GM18505 (cell line): ENCODE measurements at regions not wholly inside any gene's neighbourhood (a gene's known extent, or its start where the extent isn't known, plus 50 kb on each side); places are given as distances from the start of the nearest gene placed in this dataset.
"Not testable (repeated sequence)": the region's sequence is repeated elsewhere in the genome, so short reads cannot be mapped to it uniquely, and the experiment has no call there.

ENCODE experiments used
- ATAC-seq: cut with Tn5 transposase; IDR thresholded peaks from one replicate; pipeline ENCODE4 v1.9.1; 2021; ENCODE audit not compliant: unreplicated experiment
- POLR2A ChIP-seq: IDR thresholded peaks from 4 replicates; pipeline ENCODE4 v1.6.1; 2011; ENCODE audit warnings: borderline replicate concordance; ENCODE audit not compliant: insufficient read depth, insufficient read length; ENCODE audit errors: extremely low read depth

DNA sequence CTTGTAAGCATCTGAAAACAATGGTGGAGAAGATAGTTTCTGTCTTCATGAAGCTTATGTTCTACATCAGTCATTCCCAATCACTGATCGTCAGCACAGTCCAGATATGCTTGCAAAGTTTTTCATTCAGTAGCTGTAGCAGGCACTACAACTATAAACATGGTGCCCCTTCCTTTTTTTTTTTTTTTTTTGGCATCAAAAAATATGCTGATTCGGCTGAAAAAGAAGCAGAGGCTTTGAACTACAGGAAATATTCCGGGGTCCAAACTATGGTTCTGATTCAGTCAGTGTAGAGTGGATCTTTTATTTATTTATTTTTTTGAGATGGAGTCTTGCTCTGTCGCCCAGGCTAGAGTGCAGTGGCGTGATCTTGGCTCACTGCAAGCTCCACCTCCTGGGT lies 414.4 kb downstream of the OLFM4 start:
- no peak for ATAC-seq
- TF ChIP-seq POLR2A: no peak

- no peak for TF ChIP-seq POLR2A
- ATAC-seq: no peak
Measured at GRCh38 chr13:53445686-53446085, 417.1 kb downstream of the OLFM4 start.

- TF ChIP-seq POLR2A: no peak
- no peak for ATAC-seq
Measured at GRCh38 chr13:53447456-53447855, 418.8 kb downstream of the OLFM4 start.

DNA sequence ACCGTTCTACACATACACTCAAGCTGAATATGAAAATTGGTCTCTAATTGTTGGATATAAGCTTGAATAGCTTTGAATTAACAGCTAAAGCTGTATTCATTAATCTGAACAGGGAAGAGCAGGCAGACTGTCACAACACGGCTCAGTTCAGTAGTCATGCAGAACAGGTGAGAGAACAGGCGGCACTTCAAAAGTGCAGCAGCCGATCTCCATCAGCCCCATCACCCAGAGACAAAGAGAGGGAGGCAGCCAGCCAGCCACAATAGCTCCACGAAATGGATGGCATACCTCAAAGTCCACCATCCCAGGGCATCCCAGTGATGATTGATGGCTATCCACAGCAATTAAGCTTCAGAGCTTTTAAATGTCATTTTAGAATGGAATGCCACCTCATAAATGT lies 419.2 kb downstream of the OLFM4 start:
- TF ChIP-seq POLR2A: no peak
- ATAC-seq: no peak

- ATAC-seq: not testable (repeated sequence)
Measured at GRCh38 chr13:53452263-53452808, 423.7 kb downstream of the OLFM4 start.

DNA sequence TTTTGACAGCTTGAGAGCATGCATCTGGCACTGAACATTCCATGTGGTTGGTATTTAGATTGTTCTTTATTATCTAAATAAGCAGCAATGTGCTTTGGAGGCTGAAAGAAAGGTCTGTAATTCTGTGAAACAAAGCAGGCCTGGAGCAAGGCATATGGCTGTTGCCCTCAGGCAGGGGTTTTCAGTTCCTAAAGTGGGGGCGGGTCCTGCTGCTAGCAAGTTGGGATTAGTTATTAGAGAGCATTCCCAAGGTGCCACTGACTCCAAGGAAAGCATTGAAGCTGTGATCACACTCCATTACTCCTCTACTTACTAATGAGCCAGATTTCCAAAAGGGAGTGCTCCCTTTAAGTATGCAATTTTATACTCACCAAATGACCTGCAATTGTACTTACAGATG lies 432.2 kb downstream of the OLFM4 start:
- no peak for TF ChIP-seq POLR2A
- ATAC-seq: no peak

GRCh38 chr13:53463106-53463505 lies 434.5 kb downstream of the OLFM4 start:
- ATAC-seq: no peak
- no peak for TF ChIP-seq POLR2A

- TF ChIP-seq POLR2A: no peak
- no peak for ATAC-seq
Measured at GRCh38 chr13:53466576-53466975, 438.0 kb downstream of the OLFM4 start.

DNA sequence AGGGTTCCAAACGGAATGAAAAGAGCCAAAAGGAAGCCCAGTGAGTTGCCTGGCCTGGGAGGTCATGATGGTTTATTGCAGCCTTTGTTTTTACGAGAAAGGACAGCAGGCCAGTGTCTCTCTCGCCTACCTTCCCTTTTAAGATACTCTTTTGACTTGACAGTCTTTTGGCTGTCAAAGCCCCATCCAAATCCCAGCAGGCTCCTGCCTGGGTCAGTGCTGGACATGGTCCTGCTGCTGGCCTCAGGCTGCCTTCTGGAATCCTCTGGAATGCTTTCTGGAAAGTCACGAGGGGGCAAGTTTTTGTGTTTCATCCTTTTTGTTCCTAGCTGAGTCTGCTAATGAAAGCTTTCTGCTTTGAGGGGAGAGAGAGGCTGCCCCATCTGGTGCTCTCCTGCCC lies 444.8 kb downstream of the OLFM4 start:
- no peak for ATAC-seq
- TF ChIP-seq POLR2A: no peak

DNA sequence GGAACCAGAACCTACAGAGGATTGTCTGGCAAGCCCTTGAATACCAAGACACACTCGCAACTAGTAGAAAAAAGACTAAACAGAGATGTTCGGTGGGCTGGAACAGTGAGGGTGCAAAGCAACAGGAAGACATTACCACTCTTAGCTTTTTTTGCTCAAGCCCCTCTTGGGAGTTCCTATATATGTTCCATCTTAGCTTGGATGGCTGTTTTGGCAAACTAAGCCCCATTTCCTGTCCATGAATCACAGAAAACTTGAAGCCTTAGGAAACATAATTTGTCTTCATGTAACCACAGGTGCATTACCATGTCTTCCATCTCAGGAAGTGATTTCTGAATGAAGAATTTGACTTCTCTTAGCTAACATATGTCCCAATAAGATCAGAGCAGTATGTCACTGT lies 446.3 kb downstream of the OLFM4 start:
- no peak for ATAC-seq

GRCh38 chr13:53490752-53491151 lies 462.1 kb downstream of the OLFM4 start:
- ATAC-seq: no peak
- TF ChIP-seq POLR2A: no peak

More for the DNA sequence above, 446.3 kb downstream of the OLFM4 start:
- no peak for TF ChIP-seq POLR2A

DNA sequence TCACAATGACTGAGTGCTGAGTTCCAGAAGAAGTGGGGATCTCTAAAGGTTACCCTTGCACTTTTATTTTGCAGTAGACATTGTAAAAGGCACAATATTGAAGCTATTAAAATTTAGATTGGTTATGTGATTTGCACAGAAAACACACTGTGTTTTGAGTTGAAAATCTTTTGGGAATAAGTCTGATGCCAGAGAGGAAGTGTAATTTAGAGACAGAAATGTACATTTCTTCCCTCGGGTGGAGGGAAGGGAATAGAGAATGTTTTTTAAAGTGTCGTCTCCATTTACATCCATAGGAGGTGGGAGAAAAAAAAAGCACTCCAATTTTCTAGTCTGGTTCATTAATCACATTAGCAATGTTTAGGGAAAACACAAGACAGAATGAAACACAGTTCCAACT lies 465.8 kb downstream of the OLFM4 start:
- TF ChIP-seq POLR2A: no peak
- no peak for ATAC-seq

DNA sequence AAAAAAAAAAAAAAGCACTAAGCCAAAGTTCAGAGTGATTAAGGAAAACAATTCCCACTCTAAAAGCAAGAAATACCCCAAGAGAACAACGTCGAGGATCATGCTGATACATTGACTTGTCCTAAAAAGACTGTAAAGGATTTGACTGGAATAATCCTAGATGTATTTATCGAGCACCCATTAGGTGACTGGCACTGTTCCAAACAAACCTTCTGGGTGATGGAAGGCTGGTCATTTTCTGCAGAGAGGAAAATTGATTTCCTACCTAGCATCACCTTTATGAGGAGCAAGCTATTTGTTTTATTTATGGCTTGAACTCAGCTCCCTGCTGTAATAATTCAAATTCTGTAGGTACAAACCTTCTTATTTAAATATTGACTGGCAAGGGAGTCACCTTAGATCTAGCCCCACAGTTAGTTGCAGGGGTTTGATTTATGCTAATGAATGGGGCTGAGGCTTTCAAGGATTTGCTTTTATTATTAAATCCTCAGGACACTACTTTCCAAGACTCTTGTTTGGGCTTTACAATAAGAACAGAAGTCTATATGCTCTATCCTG lies 471.0 kb downstream of the OLFM4 start:
- ATAC-seq: no peak
- no peak for TF ChIP-seq POLR2A

GRCh38 chr13:53501387-53501786 lies 472.8 kb downstream of the OLFM4 start:
- peak; percentile 68 for ATAC-seq

DNA sequence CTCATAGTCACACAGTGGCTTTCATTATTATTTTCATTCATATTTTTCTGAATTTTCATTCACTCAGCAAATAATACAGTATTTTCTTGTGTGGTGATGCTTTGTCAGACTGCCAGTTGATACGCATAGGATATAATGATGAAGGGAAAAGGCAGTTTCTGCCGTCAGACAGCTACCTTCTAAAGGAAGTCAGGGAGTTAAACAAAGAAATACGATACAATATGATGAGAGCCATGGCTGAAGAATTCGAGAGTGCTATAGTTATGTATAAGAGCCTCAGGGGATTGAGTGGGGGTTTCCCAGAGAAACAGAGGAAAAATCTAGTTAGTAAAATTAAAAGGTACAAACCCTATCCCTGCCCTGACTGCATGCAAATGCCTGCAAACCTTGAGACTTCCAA lies 479.1 kb downstream of the OLFM4 start:
- ATAC-seq: no peak
- no peak for TF ChIP-seq POLR2A

More at GRCh38 chr13:53501387-53501786, 472.8 kb downstream of the OLFM4 start:
- no peak for TF ChIP-seq POLR2A
